Stomach (tissue), 8 donors: ENCODE measurements at regions not wholly inside any gene's neighbourhood (a gene's known extent, or its start where the extent isn't known, plus 50 kb on each side); places are given as distances from the start of the nearest gene placed in this dataset.

Experiments used
- DNase-seq, 2 donors: peaks; one replicate each; pipeline versions ENCODE4 v3.0.0 to v3.0.0-alpha.2; 2013 to 2019
- H3K27ac ChIP-seq, 5 donors: fragments of 200-600 bp in 4 of 5; sonication (generic) in 4 of 5; one replicate each; pipeline ENCODE4 v1.5.1; 2013 to 2019; ENCODE audit warnings: mild to moderate bottlenecking in 1 of 5, moderate library complexity in 1 of 5
- H3K27me3 ChIP-seq, 3 donors: fragments of 200-600 bp; sonication (generic); one replicate each; pipeline ENCODE4 v1.5.1; 2017 to 2019; ENCODE audit warnings: mixed run types in 1 of 3
- H3K36me3 ChIP-seq, 4 donors: fragments of 200-600 bp; sonication (generic); 1 replicate in 3 of 4; 2 replicates in 1 of 4; pipeline ENCODE4 v1.5.1; 2016 to 2019
- H3K4me1 ChIP-seq, 4 donors: fragments of 200-600 bp; sonication (generic); one replicate each; pipeline ENCODE4 v1.5.1; 2016 to 2019
- H3K4me3 ChIP-seq, 4 donors: fragments of 200-600 bp; sonication (generic) in 3 of 4; one replicate each; pipeline ENCODE4 v1.5.1; 2016 to 2019; ENCODE audit warnings: mild to moderate bottlenecking in 1 of 4
- H3K9me3 ChIP-seq, 4 donors: fragments of 200-600 bp; sonication (generic); one replicate each; pipeline ENCODE4 v1.5.1; 2016 to 2019
- EP300 ChIP-seq: sonication (generic); formaldehyde crosslinking; IDR thresholded peaks from one replicate; pipeline ENCODE4 v1.6.1; 2017; ENCODE audit warnings: antibody characterized with exemption
- POLR2A ChIP-seq, 4 donors: fragments of 450-650 bp; IDR thresholded peaks; one replicate each; pipeline ENCODE4 v1.6.1; 2016; ENCODE audit warnings: antibody characterized with exemption in 4 of 4, control low read depth in 2 of 4, mild to moderate bottlenecking in 1 of 4, moderate library complexity in 1 of 4
- POLR2AphosphoS5 ChIP-seq, 3 donors: sonication (generic); formaldehyde crosslinking; IDR thresholded peaks; one replicate each; pipeline ENCODE4 v1.6.1; 2016; ENCODE audit warnings: antibody characterized with exemption in 3 of 3
- WGBS, 5 donors: extraction: QIAGEN DNeasy Blood & Tissue Kit in 3 of 5; methylation state at CpG; one replicate each; pipeline versions ENCODE4 v1.1.5 to v1.1.7; 2013 to 2018; 5-methylcytosine and 5-hydroxymethylcytosine counted together
- intact Hi-C: fragments of 100-400 bp; cut with DNase I; formaldehyde crosslinking; loops from one replicate; pipeline ENCODE4 v1.15.1; 2023; ENCODE audit warnings: low total_unique reads
- TF ChIP-seq, protein P1 (sequence below), 7 experiments: fragments of 450-650 bp in 4 of 7; fragments of 200-600 bp in 3 of 7; sonication (generic) in 3 of 7; IDR thresholded peaks; one replicate each; pipeline ENCODE4 v1.5.1; 2016 to 2019; ENCODE audit warnings: antibody characterized with exemption in 7 of 7, control low read depth in 2 of 7, mild to moderate bottlenecking in 1 of 7
- donor health status: healthy with polysubstance abuse.
- donor health status: Bipolar disorder and iron deficiency.
- donor health status: healthy.

DNA sequence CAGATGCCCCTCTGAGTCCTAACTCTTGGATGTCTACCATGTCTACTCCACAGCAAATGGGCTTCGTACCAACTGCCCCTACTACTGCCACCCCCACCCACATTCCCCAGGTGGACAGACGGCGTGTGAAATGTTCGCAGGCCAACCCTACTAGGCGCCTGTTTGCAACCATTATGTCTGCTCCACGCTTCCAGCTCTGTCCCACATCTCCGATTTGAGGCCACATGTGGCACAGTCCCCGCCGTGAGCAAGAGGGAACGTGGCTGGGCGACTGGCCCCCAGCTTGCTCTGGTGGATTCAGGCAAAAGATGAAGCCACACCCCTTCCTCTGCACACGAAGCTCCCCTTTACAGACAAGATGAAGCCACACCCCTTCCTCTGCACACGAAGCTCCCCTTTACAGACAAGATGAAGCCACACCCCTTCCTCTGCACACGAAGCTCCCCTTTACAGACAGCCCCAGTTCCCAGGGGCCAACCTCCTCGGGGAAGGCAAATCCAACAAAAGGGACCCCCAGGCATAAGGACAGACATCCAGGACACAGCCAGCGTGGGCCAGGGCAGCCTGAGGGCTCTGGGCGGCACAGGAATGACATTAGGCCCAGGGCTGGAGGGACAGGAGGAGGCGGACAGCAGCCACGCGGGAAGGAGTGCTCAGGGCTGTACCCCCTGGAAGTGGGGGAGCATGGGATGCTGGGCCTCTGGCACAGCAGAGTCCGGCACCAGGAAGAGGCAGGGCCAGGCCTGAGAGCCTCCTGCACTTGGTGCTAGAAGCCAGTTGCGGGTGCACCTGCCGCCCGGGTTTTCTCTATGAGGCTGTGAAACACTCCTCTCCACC is 106.2 kb downstream of the SHANK2 start:
- TF ChIP-seq POLR2AphosphoS5 (IDR thresholded peaks at IDR 0.05) (no peak), POLR2A (IDR thresholded peaks at IDR 0.05) (no peak), EP300 (no peak)
- TF ChIP-seq, protein P1, sequence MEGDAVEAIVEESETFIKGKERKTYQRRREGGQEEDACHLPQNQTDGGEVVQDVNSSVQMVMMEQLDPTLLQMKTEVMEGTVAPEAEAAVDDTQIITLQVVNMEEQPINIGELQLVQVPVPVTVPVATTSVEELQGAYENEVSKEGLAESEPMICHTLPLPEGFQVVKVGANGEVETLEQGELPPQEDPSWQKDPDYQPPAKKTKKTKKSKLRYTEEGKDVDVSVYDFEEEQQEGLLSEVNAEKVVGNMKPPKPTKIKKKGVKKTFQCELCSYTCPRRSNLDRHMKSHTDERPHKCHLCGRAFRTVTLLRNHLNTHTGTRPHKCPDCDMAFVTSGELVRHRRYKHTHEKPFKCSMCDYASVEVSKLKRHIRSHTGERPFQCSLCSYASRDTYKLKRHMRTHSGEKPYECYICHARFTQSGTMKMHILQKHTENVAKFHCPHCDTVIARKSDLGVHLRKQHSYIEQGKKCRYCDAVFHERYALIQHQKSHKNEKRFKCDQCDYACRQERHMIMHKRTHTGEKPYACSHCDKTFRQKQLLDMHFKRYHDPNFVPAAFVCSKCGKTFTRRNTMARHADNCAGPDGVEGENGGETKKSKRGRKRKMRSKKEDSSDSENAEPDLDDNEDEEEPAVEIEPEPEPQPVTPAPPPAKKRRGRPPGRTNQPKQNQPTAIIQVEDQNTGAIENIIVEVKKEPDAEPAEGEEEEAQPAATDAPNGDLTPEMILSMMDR (IDR thresholded peaks at IDR 0.05): no peak
- DNase-seq: no peak
- no peaks in the 10 kb centered on the region for H3K9me3 ChIP-seq
- WGBS, 5 donors: 79 to 85% (median 85%) methylated on average over 22 to 24 of the region's 24 CpGs
- no peak overlapping the region for H3K4me3 ChIP-seq
- no peak overlapping the region for H3K27ac ChIP-seq
- intact Hi-C loops: no loop called here
- no peaks in the 10 kb centered on the region for H3K4me1 ChIP-seq
- peaks cover 0 to 7% (median 0%) of the 10 kb centered on the region in 3 donors for H3K27me3 ChIP-seq
- peaks cover 0 to 10% (median 6%) of the 10 kb centered on the region in 4 donors for H3K36me3 ChIP-seq

DNA sequence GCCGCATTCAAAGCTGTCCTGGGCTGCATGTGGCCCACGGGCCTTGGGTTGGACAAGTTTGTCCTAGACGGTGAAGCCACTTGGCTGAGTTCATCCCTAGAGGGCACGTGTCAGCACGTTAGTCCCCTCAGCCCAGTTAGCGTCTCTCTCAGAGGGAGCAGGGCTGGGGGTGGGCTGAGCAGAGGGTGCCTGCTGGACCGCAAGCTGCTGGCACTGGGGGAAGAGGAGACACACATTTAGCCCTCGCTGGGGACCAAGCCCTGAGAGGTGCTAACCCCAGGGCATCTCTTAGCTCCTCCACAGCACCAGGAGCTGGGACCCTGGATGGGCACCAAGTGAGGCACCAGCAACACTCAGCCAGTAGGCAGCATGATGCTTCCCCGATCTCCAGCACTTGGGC is 107.0 kb downstream of the SHANK2 start:
- H3K36me3 ChIP-seq: peaks cover 0 to 10% (median 6%) of the 10 kb centered on the region in 4 donors
- H3K4me3 ChIP-seq: no peak overlapping the region
- H3K27ac ChIP-seq: no peak overlapping the region
- WGBS, 5 donors: 87 to 92% (median 89%) methylated on average over 8 to 9 of the region's 9 CpGs
- no peak for TF ChIP-seq POLR2AphosphoS5 (IDR thresholded peaks at IDR 0.05)
- no peak for TF ChIP-seq EP300
- TF ChIP-seq POLR2A (IDR thresholded peaks at IDR 0.05): no peak
- TF ChIP-seq, protein P1 (IDR thresholded peaks at IDR 0.05): no peak
- peaks cover 0 to 7% (median 0%) of the 10 kb centered on the region in 3 donors for H3K27me3 ChIP-seq
- no peaks in the 10 kb centered on the region for H3K9me3 ChIP-seq
- peaks cover 0 to 2% (median under 1%) of the 10 kb centered on the region in 4 donors for H3K4me1 ChIP-seq
- no peak for DNase-seq
- intact Hi-C loops: no loop called here

DNA sequence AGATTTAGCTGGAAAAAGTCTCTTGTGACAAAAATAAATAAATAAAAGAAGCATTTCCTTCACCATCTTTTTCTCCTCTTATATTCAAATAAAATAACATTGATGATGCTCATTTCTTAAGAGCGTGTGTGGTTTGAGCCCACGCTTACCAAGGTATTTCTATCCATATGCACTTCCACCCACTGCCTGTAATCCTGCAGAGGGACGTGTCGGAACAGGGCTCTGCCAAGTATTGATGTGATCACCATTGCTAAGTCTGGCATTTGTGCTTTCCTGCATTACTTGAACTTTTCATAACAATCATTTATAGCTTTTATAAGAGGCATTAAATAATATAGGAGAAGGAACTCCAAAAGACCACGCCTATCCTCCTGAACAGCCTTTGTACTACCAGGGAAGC is 107.6 kb downstream of the SHANK2 start:
- Histone ChIP-seq H3K27me3 (peaks cover 0 to 7% (median 0%) of the 10 kb centered on the region in 3 donors), H3K27ac (no peak overlapping the region), H3K9me3 (no peaks in the 10 kb centered on the region), H3K4me3 (no peak overlapping the region), H3K36me3 (peaks cover 0 to 10% (median 6%) of the 10 kb centered on the region in 4 donors), H3K4me1 (peaks cover 5 to 8% (median 7%) of the 10 kb centered on the region in 4 donors)
- DNase-seq: no peak
- WGBS, 5 donors: 87 to 97% (median 94%) methylated on average over 5 of the region's 5 CpGs
- intact Hi-C loops: no loop called here
- no peak for TF ChIP-seq EP300
- TF ChIP-seq, protein P1 (IDR thresholded peaks at IDR 0.05): no peak
- no peak for TF ChIP-seq POLR2AphosphoS5 (IDR thresholded peaks at IDR 0.05)
- no peak for TF ChIP-seq POLR2A (IDR thresholded peaks at IDR 0.05)

DNA sequence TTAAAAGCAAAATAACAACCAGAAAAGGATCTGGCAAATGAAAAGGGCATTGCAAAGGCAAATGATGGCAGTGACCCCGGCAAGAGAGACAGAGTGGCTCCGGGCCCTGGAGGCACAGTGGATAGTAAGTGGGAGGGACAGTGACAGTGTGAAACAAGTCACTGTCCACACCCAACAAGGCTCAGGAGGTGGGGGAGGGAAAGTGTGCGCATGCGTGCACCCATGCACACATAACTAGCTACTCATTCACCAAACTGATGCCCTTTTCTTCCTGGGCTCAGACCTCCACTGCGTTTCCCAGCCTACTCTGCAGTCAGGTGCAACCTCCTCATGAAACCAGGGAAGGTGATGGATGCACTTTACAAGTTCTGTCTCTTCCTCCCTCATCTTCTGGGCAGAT is 108.4 kb downstream of the SHANK2 start:
- WGBS, 5 donors: 83 to 94% (median 87%) methylated on average over 5 of the region's 5 CpGs
- intact Hi-C loops: no loop called here
- TF ChIP-seq EP300 (no peak), POLR2A (IDR thresholded peaks at IDR 0.05) (no peak), POLR2AphosphoS5 (IDR thresholded peaks at IDR 0.05) (no peak)
- TF ChIP-seq, protein P1 (IDR thresholded peaks at IDR 0.05): no peak

More for the DNA sequence above, 108.4 kb downstream of the SHANK2 start:
- no peak for DNase-seq
- Histone ChIP-seq H3K4me3 (no peak overlapping the region), H3K4me1 (peaks cover 6 to 15% (median 10%) of the 10 kb centered on the region in 4 donors), H3K27me3 (peaks cover 0 to 7% (median 0%) of the 10 kb centered on the region in 3 donors), H3K36me3 (peaks cover 0 to 10% (median 6%) of the 10 kb centered on the region in 4 donors), H3K27ac (no peak overlapping the region), H3K9me3 (no peaks in the 10 kb centered on the region)
